ENCODE measurements at regions not wholly inside any gene's neighbourhood (a gene's known extent, or its start where the extent isn't known, plus 50 kb on each side); places are given as distances from the start of the nearest gene placed in this dataset.

DNA sequence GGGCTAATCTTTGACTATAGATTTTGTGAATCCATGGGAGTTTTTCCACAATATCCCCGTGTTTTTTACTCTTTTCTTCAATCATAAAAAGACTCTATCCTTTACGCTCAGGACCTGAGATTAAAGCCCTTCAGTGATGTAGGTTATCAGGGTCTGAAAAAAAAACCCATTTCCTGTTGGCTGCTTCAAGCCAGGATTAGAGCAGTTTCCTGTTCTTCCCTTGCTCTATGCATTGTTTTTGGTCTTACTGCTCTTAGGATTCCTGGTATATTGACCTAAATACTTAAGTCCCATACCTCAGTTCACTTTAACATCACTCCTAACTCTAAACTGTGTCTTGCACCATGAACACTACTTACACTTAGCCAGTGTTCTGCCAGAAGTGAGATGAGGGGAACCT lies 319.3 kb upstream of the CHD1 start:
- Histone ChIP-seq H3K9me3 (no peaks in the 10 kb centered on the region), H3K27me3 (no peaks in the 10 kb centered on the region), H3K4me1 (no peaks in the 10 kb centered on the region), H3K27ac (no peak overlapping the region), H3K9ac (ENCODE audit: low read depth in 2 of 2, low read length in 2 of 2) (no peak overlapping the region), H3K4me3 (no peak overlapping the region), H3K36me3 (no peaks in the 10 kb centered on the region)
- TF ChIP-seq, protein P1, sequence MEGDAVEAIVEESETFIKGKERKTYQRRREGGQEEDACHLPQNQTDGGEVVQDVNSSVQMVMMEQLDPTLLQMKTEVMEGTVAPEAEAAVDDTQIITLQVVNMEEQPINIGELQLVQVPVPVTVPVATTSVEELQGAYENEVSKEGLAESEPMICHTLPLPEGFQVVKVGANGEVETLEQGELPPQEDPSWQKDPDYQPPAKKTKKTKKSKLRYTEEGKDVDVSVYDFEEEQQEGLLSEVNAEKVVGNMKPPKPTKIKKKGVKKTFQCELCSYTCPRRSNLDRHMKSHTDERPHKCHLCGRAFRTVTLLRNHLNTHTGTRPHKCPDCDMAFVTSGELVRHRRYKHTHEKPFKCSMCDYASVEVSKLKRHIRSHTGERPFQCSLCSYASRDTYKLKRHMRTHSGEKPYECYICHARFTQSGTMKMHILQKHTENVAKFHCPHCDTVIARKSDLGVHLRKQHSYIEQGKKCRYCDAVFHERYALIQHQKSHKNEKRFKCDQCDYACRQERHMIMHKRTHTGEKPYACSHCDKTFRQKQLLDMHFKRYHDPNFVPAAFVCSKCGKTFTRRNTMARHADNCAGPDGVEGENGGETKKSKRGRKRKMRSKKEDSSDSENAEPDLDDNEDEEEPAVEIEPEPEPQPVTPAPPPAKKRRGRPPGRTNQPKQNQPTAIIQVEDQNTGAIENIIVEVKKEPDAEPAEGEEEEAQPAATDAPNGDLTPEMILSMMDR (IDR thresholded peaks at IDR 0.05) = no peak
- no peak for DNase-seq
- intact Hi-C loops (cut with DNase I) = no loop called here

DNA sequence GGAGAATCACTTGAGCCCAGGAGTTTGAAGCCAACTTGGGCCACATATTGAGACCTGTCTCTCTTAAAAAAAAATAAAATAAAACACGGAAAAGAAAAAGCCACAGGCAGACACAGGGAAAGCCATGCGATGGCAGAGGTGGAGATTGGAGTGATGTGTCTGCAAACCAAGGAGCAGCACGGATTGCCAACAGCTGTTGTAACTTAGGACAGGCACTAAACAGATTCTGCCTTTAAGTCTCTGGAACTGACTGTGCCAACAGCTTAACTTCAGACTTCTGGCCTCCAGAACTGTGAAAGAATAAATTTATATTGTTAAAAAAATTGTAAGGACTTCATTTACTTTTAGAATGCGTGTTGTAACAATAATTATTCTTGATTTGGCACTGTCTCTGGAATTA lies 318.5 kb upstream of the CHD1 start:
- TF ChIP-seq, protein P1 (IDR thresholded peaks at IDR 0.05) = no peak

DNA sequence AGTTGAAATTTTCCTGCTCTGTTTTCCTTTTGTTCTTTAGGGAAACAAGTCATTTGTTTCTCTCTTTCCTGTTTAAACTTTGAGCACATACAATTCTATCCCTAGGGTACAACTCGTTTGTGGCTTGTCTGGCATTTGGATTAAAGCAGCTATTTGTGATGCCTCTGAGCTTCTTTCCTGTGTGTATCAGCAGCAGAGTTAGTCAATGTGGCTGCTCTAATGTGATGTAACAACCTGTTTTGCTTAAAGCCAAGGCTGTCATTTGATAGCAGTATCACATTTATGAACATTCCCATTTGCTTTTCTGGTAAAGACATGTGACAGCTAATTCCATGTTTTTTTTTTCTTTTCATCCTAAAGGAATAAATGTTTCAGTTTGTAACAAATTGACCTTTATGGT lies 314.3 kb upstream of the CHD1 start:
- Histone ChIP-seq H3K27ac (no peak overlapping the region), H3K9me3 (no peaks in the 10 kb centered on the region), H3K27me3 (no peaks in the 10 kb centered on the region), H3K9ac (ENCODE audit: low read depth in 2 of 2, low read length in 2 of 2) (no peak overlapping the region), H3K4me3 (no peak overlapping the region), H3K4me1 (no peaks in the 10 kb centered on the region), H3K36me3 (no peaks in the 10 kb centered on the region)
- intact Hi-C loops (cut with DNase I) = no loop called here
- TF ChIP-seq, protein P1 (IDR thresholded peaks at IDR 0.05) = no peak
- no peak for DNase-seq

More for the DNA sequence above, 318.5 kb upstream of the CHD1 start:
- Histone ChIP-seq H3K9ac (ENCODE audit: low read depth in 2 of 2, low read length in 2 of 2) (no peak overlapping the region), H3K4me1 (no peaks in the 10 kb centered on the region), H3K27me3 (no peaks in the 10 kb centered on the region), H3K4me3 (no peak overlapping the region), H3K9me3 (no peaks in the 10 kb centered on the region), H3K36me3 (no peaks in the 10 kb centered on the region), H3K27ac (no peak overlapping the region)
- intact Hi-C loops (cut with DNase I) = no loop called here
- DNase-seq = no peak

DNA sequence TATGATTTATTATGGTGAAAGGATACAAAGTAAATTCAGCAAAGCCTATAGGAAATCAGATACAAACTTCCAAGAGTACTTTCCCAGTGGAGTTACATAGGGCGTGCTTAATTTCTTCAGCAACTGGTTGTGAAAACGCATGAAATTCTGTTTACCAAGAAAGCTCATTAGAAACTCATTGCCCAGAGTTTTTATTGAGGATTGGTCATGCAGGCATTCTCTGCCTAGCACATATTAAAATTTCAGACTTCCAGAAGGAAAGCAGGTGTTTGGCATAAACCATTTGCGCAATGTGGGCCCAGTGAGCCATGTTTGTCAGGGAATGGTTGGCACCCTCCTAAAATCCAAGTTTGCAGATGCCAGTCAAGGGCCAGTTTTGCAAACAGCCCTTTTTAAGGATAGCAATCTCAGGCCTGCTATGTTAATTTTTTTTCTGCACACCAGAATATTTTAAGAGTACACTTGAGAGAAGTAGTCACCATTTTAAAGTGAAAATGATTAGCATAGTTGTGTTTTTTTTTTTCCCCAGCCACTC lies 311.1 kb upstream of the CHD1 start:
- no peak overlapping the region for H3K4me3 ChIP-seq
- H3K36me3 ChIP-seq = no peaks in the 10 kb centered on the region
- no peak for DNase-seq
- no peaks in the 10 kb centered on the region for H3K27me3 ChIP-seq
- TF ChIP-seq, protein P1 (IDR thresholded peaks at IDR 0.05) = no peak
- intact Hi-C loops (cut with DNase I) = no loop called here
- no peak overlapping the region for H3K9ac ChIP-seq (ENCODE audit: low read depth in 2 of 2, low read length in 2 of 2)
- no peak overlapping the region for H3K27ac ChIP-seq
- no peaks in the 10 kb centered on the region for H3K9me3 ChIP-seq
- H3K4me1 ChIP-seq = no peaks in the 10 kb centered on the region

DNA sequence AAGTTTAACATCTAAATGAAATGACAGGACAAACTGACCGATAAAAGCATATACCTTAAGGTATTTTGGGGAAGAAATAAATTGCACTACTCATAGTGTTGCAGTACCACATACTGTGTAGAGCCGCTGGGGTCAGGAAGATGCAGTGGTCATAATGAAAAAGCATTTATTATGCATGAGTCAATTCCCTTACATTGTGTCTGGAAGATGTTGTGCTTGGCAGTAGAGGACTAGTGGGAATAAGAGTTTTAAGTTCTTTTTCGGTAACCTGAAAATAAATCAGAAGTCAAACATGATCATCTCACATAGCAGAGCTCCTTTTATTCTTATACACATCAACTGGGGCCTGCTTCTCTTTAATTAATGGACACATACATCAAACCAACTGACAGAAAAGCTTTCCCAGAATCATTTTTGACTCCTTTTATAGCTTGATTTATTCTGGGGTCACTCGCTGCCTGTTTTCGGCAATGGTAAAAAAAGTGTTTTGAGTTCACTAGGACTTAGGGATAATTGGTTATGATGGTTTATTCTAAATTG lies 262.5 kb upstream of the CHD1 start:
- H3K4me3 ChIP-seq = no peak overlapping the region
- TF ChIP-seq, protein P1 (IDR thresholded peaks at IDR 0.05) = no peak
- H3K9ac ChIP-seq (ENCODE audit: low read depth in 2 of 2, low read length in 2 of 2) = no peak overlapping the region
- no peaks in the 10 kb centered on the region for H3K36me3 ChIP-seq
- no peaks in the 10 kb centered on the region for H3K9me3 ChIP-seq
- H3K27me3 ChIP-seq = no peaks in the 10 kb centered on the region
- no peak for DNase-seq
- no peaks in the 10 kb centered on the region for H3K4me1 ChIP-seq
- intact Hi-C loops (cut with DNase I) = no loop called here
- no peak overlapping the region for H3K27ac ChIP-seq
